Activated CD8-positive, alpha-beta memory T cell treated with anti-CD3 and anti-CD28 coated beads for 36 hours (primary cell): ENCODE measurements at regions not wholly inside any gene's neighbourhood (a gene's known extent, or its start where the extent isn't known, plus 50 kb on each side); places are given as distances from the start of the nearest gene placed in this dataset.
"Not testable (repeated sequence)": the region's sequence is repeated elsewhere in the genome, so short reads cannot be mapped to it uniquely, and the experiment has no call there.

Experiments
- CTCF ChIA-PET: fragments of 350-600 bp; sonication (Branson Sonifier 250); formaldehyde crosslinking; loops from one replicate; lab custom pipeline; 2021; ENCODE audit warnings: antibody characterized with exemption; lab: Charles Lee
- POLR2A ChIA-PET: fragments of 350-600 bp; sonication (Branson Sonifier 250); formaldehyde crosslinking; loops from one replicate; lab custom pipeline; 2021; ENCODE audit warnings: antibody characterized with exemption; lab: Charles Lee

GRCh38 chr6:19524366-19525186, 312.6 kb upstream of the ID4 start:
- CTCF ChIA-PET = no interaction called here
- POLR2A ChIA-PET = no interaction called here

- ChIA-PET POLR2A (no interaction called here), CTCF (no interaction called here)
These were observed 311.5 kb upstream of the ID4 start for GRCh38 chr6:19525673-19526072.

- CTCF ChIA-PET = no interaction called here
- POLR2A ChIA-PET = no interaction called here
These were observed 307.0 kb upstream of the ID4 start for GRCh38 chr6:19530188-19530587.

GRCh38 chr6:19535351-19535750, 301.8 kb upstream of the ID4 start:
- ChIA-PET CTCF (no interaction called here), POLR2A (no interaction called here)

GRCh38 chr6:19536838-19537237, 300.3 kb upstream of the ID4 start:
- CTCF ChIA-PET = no interaction called here
- POLR2A ChIA-PET = no interaction called here

- POLR2A ChIA-PET = no interaction called here
- CTCF ChIA-PET = no interaction called here
These were observed 299.1 kb upstream of the ID4 start for GRCh38 chr6:19538096-19538495.

GRCh38 chr6:19547507-19547906, 289.7 kb upstream of the ID4 start:
- ChIA-PET POLR2A (no interaction called here), CTCF (no interaction called here)

GRCh38 chr6:19549109-19549508, 288.1 kb upstream of the ID4 start:
- CTCF ChIA-PET = no interaction called here
- POLR2A ChIA-PET = no interaction called here

- POLR2A ChIA-PET = no interaction called here
- CTCF ChIA-PET = interaction anchor here (0.5 kb wide), 1 partner anchor 24 kb away, joined by 3 read pairs; no protein-coding TSS in a partner anchor
These were observed 286.8 kb upstream of the ID4 start for GRCh38 chr6:19550380-19550779.

- ChIA-PET POLR2A (no interaction called here), CTCF (no interaction called here)
These were observed 285.6 kb upstream of the ID4 start for GRCh38 chr6:19551611-19552010.

- CTCF ChIA-PET = no interaction called here
These were observed 285.1 kb upstream of the ID4 start for GRCh38 chr6:19552076-19552475.

GRCh38 chr6:19552588-19552987, 284.6 kb upstream of the ID4 start:
- ChIA-PET POLR2A (no interaction called here), CTCF (no interaction called here)

More at GRCh38 chr6:19552076-19552475, 285.1 kb upstream of the ID4 start:
- POLR2A ChIA-PET = no interaction called here

GRCh38 chr6:19554356-19555225, 282.6 kb upstream of the ID4 start:
- CTCF ChIA-PET = no interaction called here

GRCh38 chr6:19557191-19557590, 280.0 kb upstream of the ID4 start:
- ChIA-PET POLR2A (no interaction called here), CTCF (no interaction called here)

More at GRCh38 chr6:19554356-19555225, 282.6 kb upstream of the ID4 start:
- POLR2A ChIA-PET = no interaction called here

- POLR2A ChIA-PET = no interaction called here
- CTCF ChIA-PET = no interaction called here
These were observed 279.0 kb upstream of the ID4 start for GRCh38 chr6:19558201-19558600.

GRCh38 chr6:19558934-19559333, 278.2 kb upstream of the ID4 start:
- POLR2A ChIA-PET = no interaction called here
- CTCF ChIA-PET = no interaction called here

- ChIA-PET POLR2A (no interaction called here), CTCF (no interaction called here)
These were observed 274.7 kb upstream of the ID4 start for GRCh38 chr6:19562468-19562867.

- ChIA-PET POLR2A (no interaction called here), CTCF (no interaction called here)
These were observed 267.6 kb upstream of the ID4 start for GRCh38 chr6:19569563-19569962.

- POLR2A ChIA-PET = no interaction called here
These were observed 266.0 kb upstream of the ID4 start for GRCh38 chr6:19571176-19571575.

GRCh38 chr6:19578481-19578880, 258.7 kb upstream of the ID4 start:
- ChIA-PET POLR2A (no interaction called here), CTCF (no interaction called here)

More at GRCh38 chr6:19571176-19571575, 266.0 kb upstream of the ID4 start:
- CTCF ChIA-PET = no interaction called here

- CTCF ChIA-PET, POLR2A ChIA-PET: not testable (repeated sequence)
These were observed 253.0 kb upstream of the ID4 start for GRCh38 chr6:19584207-19584606.
